HFFc6 (cell line): ENCODE measurements at regions not wholly inside any gene's neighbourhood (a gene's known extent, or its start where the extent isn't known, plus 50 kb on each side); places are given as distances from the start of the nearest gene placed in this dataset.

Experiments used
- DNase-seq: peaks from one replicate; pipeline ENCODE4 v3.0.0-alpha.2; 2018
- H3K27ac Mint-ChIP-seq: 2 replicates; pipeline ENCODE4 v1.8.0; 2020; ENCODE audit warnings: mild to moderate bottlenecking, mixed read lengths
- H3K27me3 Mint-ChIP-seq: 2 replicates; pipeline ENCODE4 v1.8.0; 2021; ENCODE audit warnings: mild to moderate bottlenecking, moderate library complexity, mixed read lengths; ENCODE audit not compliant: insufficient read depth
- H3K36me3 Mint-ChIP-seq: 2 replicates; pipeline ENCODE4 v1.8.0; 2021; ENCODE audit warnings: low read depth, mixed read lengths
- H3K4me1 Mint-ChIP-seq: 2 replicates; pipeline ENCODE4 v1.8.0; 2020; ENCODE audit warnings: low read depth, mixed read lengths
- H3K4me3 Mint-ChIP-seq: 2 replicates; pipeline ENCODE4 v1.8.0; 2020; ENCODE audit warnings: mild to moderate bottlenecking, moderate library complexity, mixed read lengths
- H3K9me3 Mint-ChIP-seq: 2 replicates; pipeline ENCODE4 v1.8.0; 2020; ENCODE audit warnings: mild to moderate bottlenecking, mixed read lengths
- TF ChIP-seq, protein P1 (sequence below): fragments of 200-600 bp; sonication (generic); IDR thresholded peaks from 2 replicates; pipeline ENCODE4 v1.5.0; 2021; ENCODE audit warnings: antibody characterized with exemption, mild to moderate bottlenecking

DNA sequence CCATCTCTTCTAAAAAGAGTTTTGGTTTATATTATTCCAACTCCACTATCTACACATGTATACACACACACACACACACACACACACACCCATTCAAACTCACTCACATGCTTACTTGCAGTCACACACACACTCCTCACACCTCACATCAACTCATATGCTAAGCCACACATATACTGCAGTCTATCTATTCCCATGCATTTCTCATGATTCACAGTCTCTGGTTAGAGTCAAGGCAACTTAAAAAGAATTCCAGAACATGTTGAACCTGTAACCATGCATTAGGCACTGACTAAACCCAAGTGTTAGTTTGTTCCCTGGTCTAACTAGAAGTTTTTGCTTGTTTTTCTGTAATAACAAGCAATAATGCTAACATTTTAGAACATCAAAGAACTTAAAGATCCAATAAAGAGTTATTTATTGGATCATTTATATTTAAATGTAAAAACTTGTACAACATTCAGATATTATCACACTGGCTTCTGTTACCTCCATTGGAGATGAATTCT lies 931.1 kb downstream of the PLA2G4A start:
- Mint-ChIP-seq H3K36me3 (no peaks in the 10 kb centered on the region), H3K27me3 (no peaks in the 10 kb centered on the region; the same call in 1 of the 2 replicates), H3K9me3 (no peaks in the 10 kb centered on the region), H3K4me1 (no peaks in the 10 kb centered on the region), H3K4me3 (no peak overlapping the region), H3K27ac (no peak overlapping the region)
- TF ChIP-seq, protein P1, sequence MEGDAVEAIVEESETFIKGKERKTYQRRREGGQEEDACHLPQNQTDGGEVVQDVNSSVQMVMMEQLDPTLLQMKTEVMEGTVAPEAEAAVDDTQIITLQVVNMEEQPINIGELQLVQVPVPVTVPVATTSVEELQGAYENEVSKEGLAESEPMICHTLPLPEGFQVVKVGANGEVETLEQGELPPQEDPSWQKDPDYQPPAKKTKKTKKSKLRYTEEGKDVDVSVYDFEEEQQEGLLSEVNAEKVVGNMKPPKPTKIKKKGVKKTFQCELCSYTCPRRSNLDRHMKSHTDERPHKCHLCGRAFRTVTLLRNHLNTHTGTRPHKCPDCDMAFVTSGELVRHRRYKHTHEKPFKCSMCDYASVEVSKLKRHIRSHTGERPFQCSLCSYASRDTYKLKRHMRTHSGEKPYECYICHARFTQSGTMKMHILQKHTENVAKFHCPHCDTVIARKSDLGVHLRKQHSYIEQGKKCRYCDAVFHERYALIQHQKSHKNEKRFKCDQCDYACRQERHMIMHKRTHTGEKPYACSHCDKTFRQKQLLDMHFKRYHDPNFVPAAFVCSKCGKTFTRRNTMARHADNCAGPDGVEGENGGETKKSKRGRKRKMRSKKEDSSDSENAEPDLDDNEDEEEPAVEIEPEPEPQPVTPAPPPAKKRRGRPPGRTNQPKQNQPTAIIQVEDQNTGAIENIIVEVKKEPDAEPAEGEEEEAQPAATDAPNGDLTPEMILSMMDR = no peak
- DNase-seq = no peak

DNA sequence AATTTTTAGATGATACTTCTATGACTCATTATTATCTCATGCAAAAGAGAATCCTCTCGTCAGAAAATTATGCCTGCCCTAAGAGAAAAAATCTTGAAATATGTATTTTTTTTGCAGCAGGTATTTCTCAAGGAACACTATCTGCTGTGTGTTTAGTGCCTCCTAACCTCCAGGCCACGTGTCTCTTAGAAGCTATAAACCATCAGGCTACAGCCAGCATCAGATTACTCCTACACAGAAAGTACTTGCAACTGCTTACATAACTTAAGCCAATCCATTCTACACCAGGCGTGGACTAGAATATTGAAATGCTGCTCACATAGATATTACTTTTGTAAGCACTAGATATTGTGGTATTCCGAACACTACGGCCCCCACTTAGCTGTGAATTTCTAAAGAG lies 933.4 kb downstream of the PLA2G4A start:
- Mint-ChIP-seq H3K27me3 (no peaks in the 10 kb centered on the region), H3K9me3 (peaks cover 6% of the 10 kb centered on the region), H3K27ac (no peak overlapping the region), H3K4me3 (no peak overlapping the region), H3K36me3 (0 out of 2 replicates have a peak, but pooled peaks cover 2% of the 10 kb centered on the region), H3K4me1 (no peaks in the 10 kb centered on the region)
- TF ChIP-seq, protein P1 = no peak
- no peak for DNase-seq

DNA sequence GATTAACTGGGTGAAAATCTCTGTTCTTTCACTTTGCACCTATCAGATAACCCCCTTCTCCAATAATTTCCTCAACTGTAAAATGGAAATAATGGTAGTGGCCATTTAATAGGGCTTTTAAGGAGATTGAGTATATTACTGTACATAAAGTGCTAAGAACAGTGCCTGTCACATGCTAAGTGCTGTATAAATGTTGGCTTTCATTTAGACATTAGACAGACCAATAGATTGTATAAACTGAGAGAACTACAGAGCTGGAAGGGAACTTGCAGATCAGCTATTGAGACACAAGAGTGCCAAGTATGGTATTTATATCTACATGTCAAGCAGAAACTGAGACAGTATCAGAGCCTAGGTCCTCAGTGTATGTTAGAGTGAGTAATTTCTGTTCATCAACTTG lies 934.7 kb downstream of the PLA2G4A start:
- Mint-ChIP-seq H3K36me3 (0 out of 2 replicates have a peak, but pooled peaks cover 4% of the 10 kb centered on the region), H3K4me3 (no peak overlapping the region), H3K27ac (no peak overlapping the region), H3K9me3 (peaks cover 9% of the 10 kb centered on the region), H3K4me1 (no peaks in the 10 kb centered on the region), H3K27me3 (no peaks in the 10 kb centered on the region; the same call in 1 of the 2 replicates)
- TF ChIP-seq, protein P1 = no peak
- no peak for DNase-seq

DNA sequence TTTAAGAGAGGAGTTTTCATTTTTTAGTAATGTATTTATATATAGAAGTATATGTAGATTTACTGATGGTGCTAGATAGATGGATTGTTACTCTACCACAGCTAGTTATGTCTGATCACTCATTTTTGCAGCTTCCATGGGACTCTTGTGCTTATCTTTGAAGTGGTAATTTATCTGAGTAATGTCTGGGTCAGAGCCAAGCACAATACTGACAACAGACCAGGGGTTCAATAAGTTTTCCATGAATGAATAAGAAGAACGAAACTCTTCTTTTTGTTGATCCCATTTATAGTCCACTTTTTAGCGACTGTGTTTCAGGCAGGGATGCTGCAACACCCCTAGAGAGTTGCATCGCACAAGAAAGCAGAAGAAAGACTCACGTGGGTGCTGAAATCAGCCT lies 935.2 kb downstream of the PLA2G4A start:
- Mint-ChIP-seq H3K4me1 (no peaks in the 10 kb centered on the region), H3K27me3 (no peaks in the 10 kb centered on the region; the same call in 1 of the 2 replicates), H3K27ac (no peak overlapping the region), H3K9me3 (peaks cover 9% of the 10 kb centered on the region), H3K36me3 (0 out of 2 replicates have a peak, but pooled peaks cover 4% of the 10 kb centered on the region), H3K4me3 (no peak overlapping the region)
- TF ChIP-seq, protein P1 = no peak
- no peak for DNase-seq

DNA sequence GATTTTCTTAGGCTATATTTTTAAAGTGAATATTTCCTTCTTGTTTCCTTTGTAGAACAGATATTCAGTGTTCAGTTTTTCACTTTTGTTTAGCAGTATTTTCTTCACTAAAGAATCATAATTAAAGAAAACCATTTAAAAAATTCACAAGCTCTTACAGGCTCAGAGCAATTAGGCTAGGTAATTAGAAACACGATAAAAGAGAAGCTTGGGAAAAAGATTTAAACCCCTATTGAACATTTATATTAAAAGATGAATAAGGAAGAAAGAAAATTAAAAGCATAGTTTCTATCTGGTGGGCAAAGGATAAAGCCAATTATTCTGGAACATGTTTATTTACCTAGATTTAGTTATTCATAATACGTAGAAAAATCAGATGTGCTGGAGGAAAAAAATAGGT lies 942.6 kb downstream of the PLA2G4A start:
- TF ChIP-seq, protein P1 = no peak
- H3K27me3 Mint-ChIP-seq = no peaks in the 10 kb centered on the region; the same call in none of the 2 replicates

More for the DNA sequence above, 942.6 kb downstream of the PLA2G4A start:
- Mint-ChIP-seq H3K4me1 (no peaks in the 10 kb centered on the region), H3K4me3 (no peak overlapping the region), H3K9me3 (peaks cover 4% of the 10 kb centered on the region; the same call in 1 of the 2 replicates), H3K36me3 (0 out of 2 replicates have a peak, but pooled peaks cover 4% of the 10 kb centered on the region), H3K27ac (no peak overlapping the region)
- no peak for DNase-seq
